ENCODE measurements at regions not wholly inside any gene's neighbourhood (a gene's known extent, or its start where the extent isn't known, plus 50 kb on each side); places are given as distances from the start of the nearest gene placed in this dataset.

DNA sequence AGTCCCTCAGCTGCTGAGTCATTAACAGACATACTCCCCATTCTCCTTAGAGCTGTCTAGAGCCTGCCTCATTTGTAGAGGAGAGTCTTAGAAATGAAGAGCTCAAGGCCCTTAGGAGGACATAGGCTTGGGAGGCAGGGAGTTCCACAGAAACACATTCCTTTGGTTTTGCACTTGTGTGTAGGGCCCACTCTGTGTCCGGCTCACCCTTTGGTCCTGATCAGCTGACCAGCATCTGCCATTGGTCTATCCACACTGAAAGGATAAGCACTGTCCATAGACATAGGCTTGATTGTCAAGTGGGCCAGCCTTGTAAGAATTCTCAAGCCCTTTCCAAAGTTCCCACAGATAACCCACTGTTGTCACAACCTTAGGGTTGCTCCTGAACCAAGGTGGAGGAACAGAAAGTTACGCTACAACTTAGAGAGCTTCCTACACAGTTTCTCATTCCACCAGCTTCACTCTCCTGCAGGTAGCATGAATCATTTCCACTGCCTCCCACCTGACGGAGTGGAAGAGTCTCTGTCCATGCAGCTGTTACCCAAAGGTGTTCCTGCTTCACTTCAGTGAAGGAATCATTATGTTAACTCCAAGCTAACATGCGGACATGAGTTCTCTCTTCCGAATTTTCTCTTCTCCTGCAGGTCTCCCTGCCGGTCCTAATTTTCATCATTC lies 96.1 kb downstream of the TNFSF18 start:
- no peaks in the 10 kb centered on the region for H3K4me1 ChIP-seq (ENCODE audit: low read length)
- no peak overlapping the region for H3K9ac ChIP-seq (ENCODE audit: low read length)
- no peak overlapping the region for H3K4me2 ChIP-seq (ENCODE audit: low read depth, low read length)
- no peaks in the 10 kb centered on the region for H3K36me3 ChIP-seq (replicated peaks; ENCODE audit: insufficient read depth, low read length)
- H3K27me3 ChIP-seq (replicated peaks; ENCODE audit: insufficient read depth, low read length), result no peaks in the 10 kb centered on the region
- H3K79me2 ChIP-seq (ENCODE audit: low read length), result no peaks in the 10 kb centered on the region
- TF ChIP-seq EZH2 (optimal IDR thresholded peaks at IDR 0.05; ENCODE audit: low read depth, low read length), result no peak
- TF ChIP-seq EZH2phosphoT487 (IDR thresholded peaks at IDR 0.05; ENCODE audit: low read length), result no peak
- TF ChIP-seq, protein P1, sequence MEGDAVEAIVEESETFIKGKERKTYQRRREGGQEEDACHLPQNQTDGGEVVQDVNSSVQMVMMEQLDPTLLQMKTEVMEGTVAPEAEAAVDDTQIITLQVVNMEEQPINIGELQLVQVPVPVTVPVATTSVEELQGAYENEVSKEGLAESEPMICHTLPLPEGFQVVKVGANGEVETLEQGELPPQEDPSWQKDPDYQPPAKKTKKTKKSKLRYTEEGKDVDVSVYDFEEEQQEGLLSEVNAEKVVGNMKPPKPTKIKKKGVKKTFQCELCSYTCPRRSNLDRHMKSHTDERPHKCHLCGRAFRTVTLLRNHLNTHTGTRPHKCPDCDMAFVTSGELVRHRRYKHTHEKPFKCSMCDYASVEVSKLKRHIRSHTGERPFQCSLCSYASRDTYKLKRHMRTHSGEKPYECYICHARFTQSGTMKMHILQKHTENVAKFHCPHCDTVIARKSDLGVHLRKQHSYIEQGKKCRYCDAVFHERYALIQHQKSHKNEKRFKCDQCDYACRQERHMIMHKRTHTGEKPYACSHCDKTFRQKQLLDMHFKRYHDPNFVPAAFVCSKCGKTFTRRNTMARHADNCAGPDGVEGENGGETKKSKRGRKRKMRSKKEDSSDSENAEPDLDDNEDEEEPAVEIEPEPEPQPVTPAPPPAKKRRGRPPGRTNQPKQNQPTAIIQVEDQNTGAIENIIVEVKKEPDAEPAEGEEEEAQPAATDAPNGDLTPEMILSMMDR (IDR thresholded peaks at IDR 0.05; ENCODE audit: low read length), result no peak
- H3K27ac ChIP-seq (ENCODE audit: low read length), result no peak overlapping the region
- H2AFZ ChIP-seq (ENCODE audit: low read length), result no peak overlapping the region
- H3K9me2 ChIP-seq (replicated peaks; ENCODE audit: insufficient read depth, low read length), result no peaks in the 10 kb centered on the region
- no peaks in the 10 kb centered on the region for H4K20me1 ChIP-seq (ENCODE audit: insufficient read depth, low read length)
- H3K9me3 ChIP-seq (replicated peaks; ENCODE audit: insufficient read depth, low read length), result no peaks in the 10 kb centered on the region
- no peak for DNase-seq
- H3K4me3 ChIP-seq (ENCODE audit: low read length), result no peak overlapping the region
- H3F3A ChIP-seq (ENCODE audit: insufficient read depth, low read length), result no peaks in the 10 kb centered on the region

DNA sequence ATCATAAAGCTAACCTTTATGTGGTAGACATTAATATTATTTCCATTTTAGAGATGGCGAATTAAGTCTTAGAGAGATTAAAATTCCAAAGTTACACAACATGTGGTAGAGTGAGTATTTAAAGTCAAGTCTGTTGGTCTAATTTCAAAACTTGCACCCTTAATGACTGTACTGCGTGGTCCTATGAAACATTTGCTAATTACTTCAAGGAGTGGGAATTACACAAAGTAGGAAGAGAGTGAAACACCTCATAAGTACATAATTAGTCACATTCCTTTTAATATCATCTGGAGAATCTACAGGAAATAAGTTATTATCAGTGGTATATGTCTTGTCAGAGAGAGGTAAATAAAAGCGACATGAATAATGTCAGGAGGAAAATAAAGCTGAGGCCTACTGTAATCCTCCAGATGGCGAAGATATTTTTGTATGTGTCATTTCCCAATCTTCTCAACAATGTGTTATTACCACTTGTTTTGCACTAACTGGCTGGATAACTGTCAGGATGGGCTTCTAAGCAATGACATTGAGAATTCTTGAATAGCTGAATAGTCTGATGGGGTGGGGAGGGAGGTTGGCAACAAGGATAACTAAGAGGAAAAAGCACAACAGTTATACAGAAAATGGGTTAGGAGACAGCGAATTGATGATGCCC lies 95.5 kb downstream of the TNFSF18 start:
- no peaks in the 10 kb centered on the region for H4K20me1 ChIP-seq (ENCODE audit: insufficient read depth, low read length)
- DNase-seq, result no peak
- no peaks in the 10 kb centered on the region for H3F3A ChIP-seq (ENCODE audit: insufficient read depth, low read length)
- H3K79me2 ChIP-seq (ENCODE audit: low read length), result no peaks in the 10 kb centered on the region
- no peaks in the 10 kb centered on the region for H3K36me3 ChIP-seq (replicated peaks; ENCODE audit: insufficient read depth, low read length)
- H3K4me1 ChIP-seq (ENCODE audit: low read length), result no peaks in the 10 kb centered on the region
- H3K9me3 ChIP-seq (replicated peaks; ENCODE audit: insufficient read depth, low read length), result no peaks in the 10 kb centered on the region
- TF ChIP-seq EZH2phosphoT487 (IDR thresholded peaks at IDR 0.05; ENCODE audit: low read length) (no peak), EZH2 (optimal IDR thresholded peaks at IDR 0.05; ENCODE audit: low read depth, low read length) (no peak)
- TF ChIP-seq, protein P1 (IDR thresholded peaks at IDR 0.05; ENCODE audit: low read length), result no peak
- H3K27me3 ChIP-seq (replicated peaks; ENCODE audit: insufficient read depth, low read length), result no peaks in the 10 kb centered on the region
- H3K9me2 ChIP-seq (replicated peaks; ENCODE audit: insufficient read depth, low read length), result no peaks in the 10 kb centered on the region
- H3K4me3 ChIP-seq (ENCODE audit: low read length), result no peak overlapping the region
- no peak overlapping the region for H3K9ac ChIP-seq (ENCODE audit: low read length)
- no peak overlapping the region for H3K27ac ChIP-seq (ENCODE audit: low read length)
- no peak overlapping the region for H2AFZ ChIP-seq (ENCODE audit: low read length)
- no peak overlapping the region for H3K4me2 ChIP-seq (ENCODE audit: low read depth, low read length)

DNA sequence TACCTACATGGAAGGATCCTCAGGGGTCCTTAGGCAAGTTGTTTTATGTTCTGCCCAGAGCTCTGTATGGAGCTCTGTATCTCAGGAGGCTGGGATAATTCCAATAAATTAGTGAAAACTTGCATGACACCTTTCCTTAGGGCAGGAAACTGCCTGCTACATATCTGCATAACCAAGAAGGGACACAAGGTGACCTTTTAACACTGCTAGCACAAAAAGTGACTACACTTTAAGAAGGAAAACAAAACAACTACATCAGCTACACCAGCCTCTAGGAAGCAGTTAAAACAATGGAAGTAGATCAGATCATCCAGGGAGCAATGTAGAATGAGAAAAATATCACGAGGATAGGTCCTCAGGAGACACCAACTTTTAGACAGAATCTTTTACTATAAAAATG lies 93.9 kb downstream of the TNFSF18 start:
- Histone ChIP-seq H3K27me3 (replicated peaks; ENCODE audit: insufficient read depth, low read length) (no peaks in the 10 kb centered on the region), H2AFZ (ENCODE audit: low read length) (no peak overlapping the region), H3K9me3 (replicated peaks; ENCODE audit: insufficient read depth, low read length) (no peaks in the 10 kb centered on the region), H3K27ac (ENCODE audit: low read length) (no peak overlapping the region), H3K4me1 (ENCODE audit: low read length) (no peaks in the 10 kb centered on the region), H3K79me2 (ENCODE audit: low read length) (no peaks in the 10 kb centered on the region), H3K9me2 (replicated peaks; ENCODE audit: insufficient read depth, low read length) (no peaks in the 10 kb centered on the region), H3K9ac (ENCODE audit: low read length) (no peak overlapping the region), H3K4me2 (ENCODE audit: low read depth, low read length) (no peak overlapping the region), H3K36me3 (replicated peaks; ENCODE audit: insufficient read depth, low read length) (no peaks in the 10 kb centered on the region), H4K20me1 (ENCODE audit: insufficient read depth, low read length) (no peaks in the 10 kb centered on the region), H3K4me3 (ENCODE audit: low read length) (no peak overlapping the region), H3F3A (ENCODE audit: insufficient read depth, low read length) (no peaks in the 10 kb centered on the region)
- no peak for DNase-seq
- TF ChIP-seq, protein P1 (IDR thresholded peaks at IDR 0.05; ENCODE audit: low read length), result no peak
- no peak for TF ChIP-seq EZH2phosphoT487 (IDR thresholded peaks at IDR 0.05; ENCODE audit: low read length)
- no peak for TF ChIP-seq EZH2 (optimal IDR thresholded peaks at IDR 0.05; ENCODE audit: low read depth, low read length)

Data from MM.1S (cell line).